GM18520 (cell line): ENCODE measurements at regions not wholly inside any gene's neighbourhood (a gene's known extent, or its start where the extent isn't known, plus 50 kb on each side); places are given as distances from the start of the nearest gene placed in this dataset.
"Not testable (repeated sequence)": the region's sequence is repeated elsewhere in the genome, so short reads cannot be mapped to it uniquely, and the experiment has no call there.

Experiments used
- ATAC-seq: cut with Tn5 transposase; IDR thresholded peaks from one replicate; pipeline ENCODE4 v1.9.1; 2021; ENCODE audit not compliant: unreplicated experiment

DNA sequence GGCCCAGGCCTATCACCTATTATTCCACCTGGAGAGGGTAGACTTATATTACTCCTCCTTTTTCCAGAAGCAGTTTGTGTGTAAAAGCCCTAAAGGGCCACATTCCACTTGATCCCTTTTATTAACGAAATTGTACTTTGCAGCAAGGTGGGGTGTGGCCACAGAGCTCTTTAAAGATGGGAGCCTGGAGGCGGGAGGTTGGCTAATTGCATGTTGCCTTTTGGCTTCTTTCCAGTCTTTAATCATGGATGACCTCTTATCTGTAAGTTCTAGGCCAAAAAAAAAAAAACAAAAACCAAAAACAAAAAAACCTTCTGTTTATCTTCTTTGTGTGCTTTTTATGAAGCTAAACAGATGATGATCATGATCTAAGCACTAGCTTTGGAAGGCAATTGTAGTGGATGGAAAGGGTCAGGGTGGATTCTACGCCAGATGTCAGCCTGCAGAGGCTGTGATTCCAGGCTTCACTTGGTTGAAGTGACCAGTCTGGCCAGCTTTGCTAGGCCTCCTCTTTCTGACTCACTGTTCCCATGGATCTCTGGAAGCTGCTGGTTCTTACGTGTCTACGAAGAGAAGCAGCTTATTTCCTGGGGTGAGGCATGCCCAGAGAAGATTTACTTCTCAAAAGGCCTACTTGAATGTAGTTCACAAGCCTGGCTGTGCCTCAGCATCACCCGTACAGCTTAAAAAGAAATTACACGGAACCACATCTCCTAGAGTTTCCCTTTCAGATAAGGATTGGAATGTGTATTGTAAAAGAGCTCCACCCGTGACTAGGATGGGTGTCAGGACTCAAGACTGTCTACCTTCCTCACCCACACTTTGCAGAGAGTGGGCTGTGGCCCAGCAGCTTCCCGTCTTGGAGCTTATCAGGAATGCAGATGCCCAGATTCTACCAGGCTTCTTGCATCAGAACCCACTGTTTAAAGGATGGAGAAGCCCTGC, 330.9 kb upstream of the C2CD4B start:
- no peak for ATAC-seq

DNA sequence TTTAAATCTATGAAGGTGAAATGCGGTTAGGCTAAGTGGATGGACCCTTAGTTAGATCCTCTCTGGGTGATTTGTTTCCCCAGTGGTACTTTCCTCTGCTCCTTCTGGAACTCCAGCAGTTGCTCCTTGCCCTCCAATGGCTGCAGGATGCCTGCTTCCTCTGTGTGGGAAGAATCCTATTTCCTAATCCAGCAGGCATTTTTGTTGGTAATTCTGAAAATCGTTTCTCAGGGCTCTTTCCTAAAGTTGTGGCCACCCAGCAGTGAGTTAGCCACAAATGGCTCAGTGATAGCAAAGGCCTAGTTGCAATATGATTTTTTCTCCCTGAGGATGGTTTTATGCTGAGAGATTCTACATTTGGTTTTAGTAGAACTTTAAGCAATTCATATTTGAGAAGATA, 332.3 kb upstream of the C2CD4B start:
- no peak for ATAC-seq

DNA sequence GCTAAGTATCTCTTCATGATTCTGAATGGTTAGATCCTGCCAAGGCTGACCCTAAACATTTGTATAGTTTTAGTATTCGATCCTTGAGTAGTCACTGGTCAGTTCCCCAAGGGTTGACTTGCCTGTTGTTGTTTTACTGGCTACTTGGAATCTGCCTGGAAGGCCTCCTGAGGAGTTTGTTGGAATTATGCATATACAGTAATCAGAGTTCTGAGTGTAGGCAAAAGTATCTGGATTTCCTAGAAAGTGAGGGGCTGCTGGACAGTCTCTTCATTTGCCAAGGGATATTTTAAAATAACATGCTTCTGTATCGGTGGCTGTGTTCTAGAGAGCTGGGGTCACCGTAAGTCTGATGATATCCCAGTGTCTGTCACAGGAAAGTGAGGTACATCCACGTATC, 333.2 kb upstream of the C2CD4B start:
- no peak for ATAC-seq

DNA sequence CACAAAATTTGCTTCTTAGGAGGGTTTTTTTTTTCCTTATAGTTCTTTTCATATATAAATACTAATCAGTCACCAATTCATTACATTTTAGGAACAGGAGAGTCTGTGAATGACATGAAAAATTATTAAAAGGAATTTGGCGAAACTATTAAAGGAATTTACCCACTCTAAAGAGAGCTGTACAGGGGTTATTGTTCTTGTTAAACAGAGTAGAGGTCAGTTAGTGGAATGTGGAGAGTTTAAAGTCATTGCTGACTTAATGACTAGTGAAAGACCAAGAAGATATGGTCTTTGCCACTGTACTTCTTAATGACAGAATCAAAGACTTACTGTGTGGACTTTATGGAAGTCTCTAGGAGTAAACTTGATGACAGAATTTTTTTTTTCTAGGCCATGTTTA, 333.6 kb upstream of the C2CD4B start:
- no peak for ATAC-seq

DNA sequence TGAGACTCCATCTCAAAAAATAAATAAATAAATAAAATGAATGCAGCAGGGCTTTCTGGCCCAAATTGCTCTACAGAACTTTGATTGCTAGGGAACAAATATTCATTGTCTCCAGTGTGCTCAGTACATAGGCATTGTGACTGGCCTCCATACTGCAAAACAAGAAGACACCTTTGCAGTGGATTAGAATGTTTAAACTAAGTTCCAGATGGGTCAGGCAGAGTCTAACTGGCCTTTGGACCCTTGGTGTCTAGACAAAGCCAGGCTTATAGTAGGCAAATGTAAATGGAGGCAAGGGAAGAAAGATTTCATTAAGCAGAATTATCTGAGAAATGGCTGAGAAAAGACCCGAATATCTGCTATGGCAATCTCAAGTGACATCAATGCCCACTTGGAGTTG, 335.2 kb upstream of the C2CD4B start:
- no peak for ATAC-seq

DNA sequence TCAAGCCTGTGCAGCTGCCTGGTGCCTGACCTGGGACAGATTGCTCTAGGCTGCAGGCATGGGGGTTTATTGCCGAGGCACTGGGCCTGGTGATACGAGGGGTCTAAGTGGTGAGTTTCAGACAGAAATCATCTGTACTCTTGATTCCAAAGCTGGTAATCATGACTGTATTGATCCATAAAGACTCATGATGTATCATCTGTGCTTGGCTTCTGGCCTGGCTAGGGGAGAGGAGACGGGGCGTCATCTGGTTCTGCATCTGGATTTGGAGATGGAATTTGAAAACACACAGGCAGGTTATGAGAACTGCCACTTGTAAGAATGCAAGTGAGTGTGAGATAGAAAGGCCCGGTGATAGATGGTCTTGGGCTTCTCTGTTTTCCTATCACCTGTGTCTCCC, 337.4 kb upstream of the C2CD4B start:
- no peak for ATAC-seq

DNA sequence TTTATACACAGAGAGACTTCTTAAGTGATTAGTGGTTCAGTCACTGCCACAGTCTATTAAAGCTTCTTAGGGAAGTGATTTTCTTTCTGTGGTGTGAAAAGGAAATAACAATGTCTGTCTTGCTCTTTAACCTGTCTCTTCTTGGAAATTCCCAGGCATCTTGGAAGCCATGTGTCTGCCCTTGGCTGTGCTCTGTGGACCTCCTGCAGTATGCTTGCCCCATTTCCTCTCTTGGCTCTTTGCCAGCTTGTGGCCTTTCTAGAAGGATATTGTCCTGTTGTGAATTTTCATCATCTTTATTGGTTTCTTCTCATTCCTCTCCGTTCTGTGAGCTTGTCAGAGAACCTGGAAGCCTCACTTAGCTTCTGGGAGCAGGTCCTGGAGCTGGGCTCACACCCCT, 338.4 kb upstream of the C2CD4B start:
- no peak for ATAC-seq

DNA sequence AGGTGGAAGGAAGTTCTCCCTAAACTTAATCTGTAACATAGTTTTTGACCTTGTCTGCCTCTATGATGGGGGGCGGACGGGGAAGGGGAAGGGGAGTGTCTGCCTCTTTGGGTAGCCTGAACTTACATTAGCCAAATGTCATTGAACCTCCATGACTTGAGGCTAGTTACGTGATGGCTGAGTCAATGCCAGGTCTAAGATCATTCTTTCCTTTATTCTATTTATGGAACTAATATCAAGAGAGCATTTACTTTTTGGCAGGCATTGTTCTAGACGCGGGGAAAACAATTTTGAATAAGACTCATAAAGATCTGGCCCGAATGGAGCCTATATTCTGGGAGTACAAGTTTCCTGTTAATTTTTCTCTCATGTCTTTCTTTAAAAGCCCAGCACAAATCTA, 340.7 kb upstream of the C2CD4B start:
- no peak for ATAC-seq

DNA sequence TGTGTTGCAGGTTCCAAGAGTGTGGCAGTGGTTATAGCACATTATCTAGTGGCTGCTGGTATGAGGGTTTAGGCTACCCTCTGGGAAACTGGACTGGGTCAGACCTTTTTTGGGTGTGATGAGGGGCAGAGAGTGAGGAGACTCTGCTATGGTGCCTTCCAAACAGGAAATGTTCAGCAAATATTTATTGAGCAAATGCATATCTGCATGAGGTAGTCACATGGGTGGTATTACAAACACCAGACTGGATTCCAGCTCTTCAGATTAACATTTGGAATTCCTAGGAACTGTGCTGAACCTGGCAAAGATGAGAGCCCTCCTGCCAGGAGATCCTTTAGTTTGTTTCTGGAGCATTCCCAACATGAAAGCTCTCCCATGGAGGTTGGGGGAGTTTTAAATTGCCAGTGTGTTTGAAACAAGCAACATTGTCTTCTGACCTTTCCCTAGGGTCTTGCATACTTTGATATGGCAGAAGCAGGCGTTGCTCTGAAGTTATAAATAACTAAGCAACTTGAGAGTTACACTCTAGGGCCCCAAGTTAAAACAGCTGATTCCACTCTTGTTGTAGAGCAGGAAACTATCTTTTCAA, 341.2 kb upstream of the C2CD4B start:
- no peak for ATAC-seq

DNA sequence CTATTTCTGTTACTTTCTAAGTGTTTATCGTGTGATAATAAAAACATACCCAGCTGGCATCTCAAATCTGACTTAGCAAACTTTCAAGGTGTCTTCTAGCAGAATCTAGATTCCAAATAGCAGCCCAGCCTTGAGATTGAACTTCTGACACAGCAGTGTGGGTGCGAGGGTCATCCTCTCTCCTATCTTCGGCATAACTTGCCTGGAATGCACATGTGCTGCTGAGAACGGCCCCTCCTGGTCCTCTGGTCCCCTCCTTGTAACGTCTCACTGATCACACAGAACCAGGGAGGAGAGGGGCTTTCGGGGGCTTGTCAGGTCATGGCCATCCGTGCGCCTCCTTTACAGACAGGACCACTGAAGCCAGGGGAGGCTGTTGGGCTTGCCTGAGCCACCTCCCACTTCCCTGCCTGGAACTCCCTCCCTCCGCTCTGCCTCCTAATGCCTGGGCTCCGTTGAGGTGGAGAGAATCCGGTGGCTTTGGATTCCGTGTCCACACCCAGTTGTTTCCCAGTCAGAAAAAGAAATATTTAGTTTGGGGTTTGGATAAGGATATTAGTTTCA, 344.4 kb upstream of the C2CD4B start:
- ATAC-seq: no peak

DNA sequence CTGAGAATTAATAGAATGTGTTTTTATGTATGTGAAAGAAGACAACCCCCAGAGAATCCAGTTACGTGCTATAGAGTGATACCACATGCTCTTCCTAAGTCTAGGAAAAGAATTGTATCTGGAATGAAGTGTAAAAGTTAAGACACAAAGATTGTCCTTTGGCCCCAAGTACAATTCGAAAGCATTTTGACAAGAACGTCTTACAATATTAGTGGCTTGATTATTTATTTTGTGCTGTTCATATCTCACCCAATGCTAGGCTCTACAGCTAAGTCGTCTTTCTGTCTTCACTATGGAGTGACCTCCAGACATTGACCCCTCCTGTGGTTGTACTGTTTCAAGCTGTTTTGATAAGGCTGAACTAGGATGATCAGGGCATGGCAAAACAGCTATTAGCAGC, 345.7 kb upstream of the C2CD4B start:
- ATAC-seq: no peak

DNA sequence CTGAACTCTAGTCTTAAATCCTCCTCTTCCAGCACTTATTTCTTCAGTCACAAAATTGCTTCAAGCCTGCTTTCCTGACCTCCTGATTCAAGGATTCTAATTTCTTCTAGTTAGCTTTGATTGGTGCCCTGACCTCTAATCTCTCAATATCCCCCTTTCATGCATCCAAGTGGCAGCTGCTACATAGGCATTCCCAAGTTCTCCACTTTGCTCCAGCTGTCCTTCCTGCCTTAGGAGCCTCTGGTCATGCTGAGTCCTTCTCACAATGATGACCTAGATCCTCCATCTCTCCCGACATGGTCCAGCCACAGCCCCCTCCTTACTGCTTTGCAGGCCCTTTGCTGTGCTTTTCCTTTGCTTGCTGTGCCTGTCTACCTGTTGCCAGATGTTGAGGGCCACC, 347.8 kb upstream of the C2CD4B start:
- no peak for ATAC-seq

DNA sequence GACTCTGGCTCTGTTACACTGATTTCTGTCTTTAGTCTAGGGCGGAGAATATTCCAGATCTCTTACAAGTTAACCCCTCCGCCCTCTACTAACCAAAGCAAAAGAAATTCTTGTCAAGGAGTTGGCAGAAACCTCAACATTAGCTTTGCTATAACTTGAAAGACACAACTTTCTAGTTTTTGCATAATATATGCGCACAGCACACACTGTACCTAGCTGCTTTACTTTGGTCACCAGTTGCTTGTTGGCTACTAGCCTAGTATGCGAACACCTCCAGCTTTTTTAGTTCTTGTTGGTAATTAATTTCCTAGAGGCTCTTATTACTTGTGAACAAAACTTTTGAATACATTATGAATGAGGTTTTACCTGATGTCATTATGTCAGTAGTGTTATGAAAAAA, 348.8 kb upstream of the C2CD4B start:
- no peak for ATAC-seq

DNA sequence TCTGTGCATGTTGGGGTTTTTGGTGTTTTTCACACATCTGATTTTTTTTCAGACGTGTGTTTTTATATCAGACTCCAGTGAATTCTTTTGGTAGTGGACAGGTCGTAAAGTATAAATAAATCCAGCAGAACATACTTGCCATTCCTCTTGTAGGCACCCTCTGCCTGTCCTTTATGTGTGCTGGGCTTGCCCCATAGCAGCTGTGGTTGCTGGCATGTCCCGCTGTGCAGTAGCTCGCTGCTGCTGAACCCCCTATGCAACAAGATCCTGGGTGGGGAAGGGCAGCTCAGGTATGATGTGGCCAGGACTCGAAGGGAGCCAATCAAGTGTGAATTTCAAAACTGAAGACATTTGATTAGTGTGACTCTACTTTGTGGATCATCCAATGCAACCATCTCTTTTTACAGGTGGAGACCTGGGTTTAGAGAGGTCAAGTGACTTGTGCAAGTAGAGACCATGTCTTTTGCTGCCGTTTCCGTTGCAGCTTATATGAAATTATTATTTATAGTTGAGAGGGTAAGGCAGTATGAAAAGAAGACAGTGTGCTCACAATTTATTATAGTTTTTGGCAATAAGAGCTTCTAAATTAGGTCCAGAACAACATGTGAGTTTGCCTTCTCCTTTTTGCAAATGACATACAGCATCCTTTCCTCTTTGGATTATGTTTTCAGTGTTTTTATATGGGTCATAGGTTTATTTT, 350.8 kb upstream of the C2CD4B start:
- no peak for ATAC-seq

DNA sequence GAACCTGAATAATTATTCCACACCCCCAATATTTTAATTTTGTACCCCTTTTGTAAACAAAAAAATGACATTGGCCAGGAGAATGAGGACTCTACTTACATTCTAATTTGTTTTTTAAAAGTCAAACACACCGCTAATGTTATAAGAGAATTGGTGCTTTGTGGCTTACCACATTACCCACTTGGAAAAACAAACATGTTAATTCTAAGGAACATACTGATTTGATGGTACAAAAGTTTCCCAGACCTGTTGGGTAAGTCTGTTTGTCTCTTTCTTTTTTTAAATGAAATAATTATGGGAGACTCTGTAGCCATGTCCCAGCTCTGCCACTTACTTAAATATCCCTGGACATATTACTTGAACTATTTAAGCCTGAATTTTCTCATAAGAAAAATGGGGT, 352.5 kb upstream of the C2CD4B start:
- no peak for ATAC-seq

DNA sequence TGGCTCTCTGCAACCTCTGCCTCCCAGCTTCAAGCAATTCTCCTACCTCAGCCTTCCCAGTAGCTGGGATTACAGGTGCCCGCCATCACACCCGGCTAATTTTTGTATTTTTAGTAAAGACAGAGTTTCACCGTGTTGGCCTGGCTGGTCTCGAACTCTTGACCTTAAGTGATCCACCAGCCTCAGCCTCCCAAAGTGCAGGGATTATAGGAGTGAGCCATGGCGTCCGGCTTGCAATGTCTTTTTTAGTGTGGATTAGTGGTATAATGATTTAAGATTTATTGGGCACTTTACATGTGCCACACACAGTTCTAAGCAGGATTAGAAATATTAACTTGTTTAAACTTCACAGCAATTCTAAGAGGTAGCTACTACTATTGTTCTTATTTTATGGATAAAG, 353.6 kb upstream of the C2CD4B start:
- ATAC-seq: not testable (repeated sequence)

DNA sequence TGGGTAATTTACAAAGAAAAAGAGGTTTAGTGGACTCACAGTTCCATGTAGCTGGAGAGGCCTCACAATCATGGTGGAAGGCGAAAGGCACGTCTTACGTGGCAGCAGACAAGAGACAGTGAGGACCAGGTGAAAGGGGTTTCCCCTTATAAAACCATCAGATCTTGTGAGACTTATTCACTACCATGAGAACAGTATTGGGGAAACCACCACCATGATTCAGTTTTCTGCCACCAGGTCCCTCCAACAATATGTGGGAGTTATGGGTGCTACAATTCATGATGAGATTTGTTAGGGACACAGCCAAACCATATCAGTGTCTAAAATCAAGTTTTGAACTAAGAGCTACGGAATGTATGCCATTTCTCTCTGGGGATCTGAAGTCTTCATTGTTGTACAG, 354.8 kb upstream of the C2CD4B start:
- ATAC-seq: no peak

DNA sequence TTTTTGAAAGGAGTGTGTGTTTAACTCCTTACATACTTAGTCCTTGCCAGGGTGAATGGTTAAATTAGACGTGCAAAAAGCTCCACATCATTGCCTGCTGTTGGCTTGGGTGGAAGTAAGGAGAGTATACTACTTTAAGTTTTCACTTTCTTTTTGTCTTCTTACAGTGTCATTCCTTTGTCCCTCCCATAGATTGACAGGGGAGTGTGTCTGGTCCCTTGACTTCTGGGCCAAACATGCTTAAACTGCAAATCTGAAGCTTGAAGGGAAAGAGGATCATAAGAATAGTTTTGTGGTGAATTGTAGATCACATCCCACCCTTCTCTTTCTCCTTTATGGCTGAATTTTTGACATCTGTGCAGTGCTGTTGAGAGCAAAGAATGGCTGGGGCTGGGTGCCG, 355.8 kb upstream of the C2CD4B start:
- no peak for ATAC-seq

DNA sequence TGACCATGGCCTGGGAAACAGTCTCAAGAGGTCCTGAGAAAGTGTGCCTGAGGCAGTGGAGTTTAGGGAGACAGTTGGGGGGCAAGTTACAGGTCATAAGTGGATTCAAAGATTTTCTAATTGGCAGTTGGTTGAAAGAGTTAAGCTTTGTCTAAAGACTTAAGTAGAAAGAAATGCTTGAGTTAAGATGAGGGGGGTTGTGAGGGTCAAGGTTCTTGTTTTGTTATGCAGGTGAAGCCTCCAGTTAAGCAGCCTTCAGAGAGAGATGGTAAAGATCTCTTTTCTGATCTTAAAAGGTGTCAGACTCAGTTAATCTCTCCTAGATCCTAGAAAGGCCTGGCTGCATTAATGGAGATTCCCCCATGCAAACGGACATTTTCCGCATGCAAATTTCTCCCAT, 356.3 kb upstream of the C2CD4B start:
- no peak for ATAC-seq

DNA sequence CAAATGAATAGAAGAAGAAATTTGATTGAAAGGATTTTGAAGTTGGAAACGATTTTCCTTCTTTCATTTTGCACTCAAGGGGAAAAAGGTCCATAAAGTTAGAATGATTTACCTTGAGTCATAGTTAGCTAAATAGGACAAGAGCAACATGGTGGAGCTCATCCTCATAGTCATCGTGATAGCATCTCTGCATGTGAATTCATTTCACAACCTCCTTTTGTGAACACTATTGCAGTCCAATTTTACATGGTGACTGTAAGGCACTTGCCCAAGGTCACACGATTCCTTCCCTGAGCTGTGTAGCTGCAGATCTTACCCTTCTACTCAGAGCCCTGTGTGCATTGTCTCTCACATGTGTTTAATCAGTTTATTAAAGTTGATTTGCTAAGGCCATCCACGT, 359.8 kb upstream of the C2CD4B start:
- ATAC-seq: no peak

DNA sequence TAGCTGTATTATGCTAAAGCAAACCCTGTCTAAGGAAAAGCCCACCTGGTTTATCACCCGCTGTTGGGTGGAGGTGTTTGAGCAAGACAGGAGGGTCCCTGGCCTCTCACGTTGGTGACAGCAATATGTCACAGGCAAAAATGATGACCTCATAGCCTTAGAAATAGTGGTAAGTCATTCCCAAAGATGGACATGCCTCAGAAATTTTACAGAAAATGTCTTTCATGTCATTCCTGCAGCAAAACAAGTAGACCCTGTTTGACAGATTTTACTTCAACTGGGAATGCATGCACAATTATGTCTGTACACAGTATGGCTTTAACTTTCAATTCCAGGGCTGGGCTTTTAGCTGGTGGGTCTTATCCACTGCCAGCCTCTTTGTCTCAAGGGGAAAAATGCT, 362.3 kb upstream of the C2CD4B start:
- ATAC-seq: no peak

DNA sequence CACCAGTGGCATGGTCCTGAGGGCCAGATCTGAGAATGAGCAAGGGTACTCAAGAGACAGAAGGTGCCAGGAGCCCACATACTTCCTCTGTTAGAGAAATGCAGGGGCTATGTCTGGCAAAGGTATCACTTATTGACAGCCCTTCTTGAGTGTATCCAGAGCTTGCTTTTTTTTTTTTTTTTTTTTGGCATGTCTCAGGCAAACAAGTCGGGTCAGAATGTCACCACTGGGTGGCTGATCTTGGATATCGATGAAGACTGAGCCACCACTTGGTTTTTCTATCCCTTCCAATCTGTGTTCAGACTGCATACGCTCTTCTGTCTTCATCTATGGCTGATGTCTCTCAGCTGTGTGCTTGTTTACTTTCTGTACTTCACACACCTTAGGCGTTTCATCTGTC, 363.4 kb upstream of the C2CD4B start:
- ATAC-seq: no peak
